B cell (primary cell): ENCODE measurements at regions not wholly inside any gene's neighbourhood (a gene's known extent, or its start where the extent isn't known, plus 50 kb on each side); places are given as distances from the start of the nearest gene placed in this dataset.

Source experiments
- ATAC-seq: fragments of 200-7000 bp; cut with Tn5 transposase; one replicate; pipeline ENCODE4 v1.10.0; 2021; ENCODE audit warnings: low read depth, mild to moderate bottlenecking, moderate number of reproducible peaks, moderate library complexity
- CTCF ChIA-PET: fragments of 350-600 bp; sonication (Branson Sonifier 250); formaldehyde crosslinking; loops from one replicate; lab custom pipeline; 2021; ENCODE audit warnings: antibody characterized with exemption, inconsistent platforms; lab: Charles Lee
- POLR2A ChIA-PET: fragments of 350-600 bp; sonication (Branson Sonifier 250); formaldehyde crosslinking; loops from one replicate; lab custom pipeline; 2021; ENCODE audit warnings: antibody characterized with exemption; lab: Charles Lee
- DNase-seq: peaks from one replicate; pipeline ENCODE4 v3.0.0; 2013
- H2AFZ ChIP-seq: 2 replicates; pipeline ENCODE4 v1.6.1; 2012; ENCODE audit warnings: mild to moderate bottlenecking, low read depth, low read length; ENCODE audit not compliant: insufficient read depth, poor library complexity, severe bottlenecking
- H3K27ac ChIP-seq, 2 donors: 1 replicate in 1 of 2; 2 replicates in 1 of 2; pipeline ENCODE4 v1.5.1; 2012 to 2013; ENCODE audit warnings: low read length in 2 of 2, mild to moderate bottlenecking in 2 of 2, moderate library complexity in 1 of 2
- H3K27me3 ChIP-seq, 4 experiments: fragments of 200-600 bp in 1 of 4; sonication (generic) in 1 of 4; replicated peaks in 1 of 4; 1 replicate in 2 of 4; 2 replicates in 2 of 4; pipeline versions ENCODE4 v1.6.1 to v1.7.0; 2013 to 2016; ENCODE audit warnings: low read length in 3 of 4, mild to moderate bottlenecking in 2 of 4, mixed read lengths in 1 of 4, moderate library complexity in 1 of 4; ENCODE audit not compliant: insufficient read depth in 4 of 4, control insufficient read depth in 3 of 4; ENCODE audit errors: control extremely low read depth in 1 of 4
- H3K36me3 ChIP-seq, 2 experiments: replicated peaks in 1 of 2; 1 replicate in 1 of 2; 2 replicates in 1 of 2; pipeline versions ENCODE4 v1.6.1 to v1.7.1; 2013; ENCODE audit warnings: low read length in 1 of 2; ENCODE audit not compliant: insufficient read depth in 2 of 2, control insufficient read depth in 1 of 2; ENCODE audit errors: control extremely low read depth in 1 of 2, extremely low read depth in 1 of 2
- H3K4me1 ChIP-seq, 2 donors: fragments of 200-600 bp in 1 of 2; sonication (generic) in 1 of 2; 1 replicate in 1 of 2; 2 replicates in 1 of 2; pipeline versions ENCODE4 v1.5.1 to v1.6.1; 2013 to 2017; ENCODE audit warnings: low read length in 2 of 2; ENCODE audit not compliant: control insufficient read depth in 2 of 2, insufficient read depth in 2 of 2
- H3K4me2 ChIP-seq: replicated peaks from 2 replicates; pipeline ENCODE3; 2012; ENCODE audit warnings: mild to moderate bottlenecking, low read depth, low read length; ENCODE audit not compliant: poor library complexity, severe bottlenecking
- H3K4me3 ChIP-seq, 5 experiments: fragments of 200-600 bp in 1 of 5; sonication (generic) in 1 of 5; 1 replicate in 3 of 5; 2 replicates in 2 of 5; pipeline versions ENCODE4 v1.5.1 to v1.7.0; 2011 to 2016; ENCODE audit warnings: low read length in 4 of 5, mild to moderate bottlenecking in 4 of 5, low read depth in 2 of 5, control low read depth in 1 of 5, moderate library complexity in 1 of 5; ENCODE audit not compliant: insufficient read depth in 1 of 5; ENCODE audit errors: control extremely low read depth in 1 of 5, extremely low read depth in 1 of 5
- H3K79me2 ChIP-seq: fragments of 200-600 bp; sonication (generic); one replicate; pipeline ENCODE4 v1.6.0; 2016; ENCODE audit warnings: low read length; ENCODE audit not compliant: control insufficient read depth, insufficient read depth
- H3K9ac ChIP-seq: fragments of 200-600 bp; sonication (generic); 2 replicates; pipeline ENCODE4 v1.6.1; 2017; ENCODE audit warnings: mild to moderate bottlenecking, low read length, moderate library complexity
- H3K9me3 ChIP-seq, 3 donors: one replicate each; pipeline versions ENCODE4 v1.6.1 to v1.7.1; 2013; ENCODE audit warnings: low read length in 2 of 3; ENCODE audit not compliant: control insufficient read depth in 2 of 3, insufficient read depth in 1 of 3; ENCODE audit errors: control extremely low read depth in 1 of 3
- H4K20me1 ChIP-seq: 2 replicates; pipeline ENCODE4 v1.6.0; 2012; ENCODE audit warnings: mild to moderate bottlenecking, low read length; ENCODE audit not compliant: insufficient read depth, control insufficient read depth, poor library complexity, severe bottlenecking
- H3K27ac Mint-ChIP-seq: one replicate; pipeline ENCODE4 v1.8.0; 2021; ENCODE audit warnings: mixed read lengths
- H3K27me3 Mint-ChIP-seq: one replicate; pipeline ENCODE4 v1.8.0; 2021; ENCODE audit warnings: mixed read lengths
- H3K4me1 Mint-ChIP-seq: one replicate; pipeline ENCODE4 v1.8.0; 2021; ENCODE audit warnings: mixed read lengths
- H3K4me3 Mint-ChIP-seq: one replicate; pipeline ENCODE4 v1.8.0; 2021; ENCODE audit warnings: mixed read lengths
- H3K9me3 Mint-ChIP-seq: one replicate; pipeline ENCODE4 v1.8.0; 2022; ENCODE audit warnings: mixed read lengths; ENCODE audit not compliant: insufficient read depth
- CTCF ChIP-seq: fragments of 200-600 bp; IDR thresholded peaks from one replicate; pipeline ENCODE4 v1.8.0; 2022; ENCODE audit warnings: antibody characterized with exemption, mild to moderate bottlenecking
- EZH2 ChIP-seq: IDR thresholded peaks from 2 replicates; pipeline ENCODE4 v1.6.1; 2012; ENCODE audit warnings: borderline replicate concordance, low read depth, mild to moderate bottlenecking, moderate library complexity, low read length; ENCODE audit not compliant: insufficient read depth, poor library complexity, severe bottlenecking
- WGBS: methylation state at CpG from one replicate; pipeline ENCODE4 v1.1.5; 2013; ENCODE audit warnings: missing lambda C conversion rate; ENCODE audit not compliant: insufficient coverage; 5-methylcytosine and 5-hydroxymethylcytosine counted together
- intact Hi-C: fragments of 100-400 bp; cut with micrococcal nuclease; formaldehyde crosslinking; loops from one replicate; pipeline ENCODE4 v1.10.0; 2022

DNA sequence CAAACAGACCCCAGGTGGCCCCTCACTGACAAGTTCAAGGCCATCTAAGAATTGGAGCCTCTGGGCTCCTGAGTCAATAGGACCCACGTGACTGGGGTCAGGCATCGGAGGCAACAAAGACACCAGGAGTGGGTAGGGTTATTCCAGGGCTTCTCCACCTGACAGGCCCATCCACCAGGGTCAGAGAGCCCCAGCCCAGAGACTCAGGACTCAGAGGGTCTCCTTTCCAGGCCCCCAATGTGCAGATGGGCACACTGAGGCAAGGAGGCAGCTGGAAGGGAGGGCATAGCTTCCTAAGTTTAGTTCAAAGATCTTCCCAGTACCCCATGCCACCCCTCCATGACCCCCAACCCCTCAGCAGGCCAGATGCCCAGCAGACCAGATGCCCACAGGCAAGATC is 388.6 kb downstream of the MATN1 start:
- Mint-ChIP-seq H3K27me3 (peaks cover 5% of the 10 kb centered on the region), H3K27ac (no peak overlapping the region), H3K4me3 (no peak overlapping the region), H3K4me1 (no peaks in the 10 kb centered on the region), H3K9me3 (no peaks in the 10 kb centered on the region)
- WGBS, result 88% methylated on average over 2 of the region's 2 CpGs
- H3K27ac ChIP-seq, result no peak overlapping the region
- no peak overlapping the region for H2AFZ ChIP-seq
- H3K79me2 ChIP-seq, result no peaks in the 10 kb centered on the region
- H4K20me1 ChIP-seq, result no peaks in the 10 kb centered on the region
- DNase-seq, result no peak
- H3K36me3 ChIP-seq, result no peaks in the 10 kb centered on the region
- no peaks in the 10 kb centered on the region for H3K4me1 ChIP-seq
- intact Hi-C loops, result no loop called here
- H3K4me3 ChIP-seq, result no peak overlapping the region
- TF ChIP-seq EZH2 (no peak), CTCF (no peak)
- H3K4me2 ChIP-seq, result no peak overlapping the region
- ChIA-PET CTCF (no interaction called here), POLR2A (no interaction called here)
- no peak for ATAC-seq
- H3K9me3 ChIP-seq, result no peaks in the 10 kb centered on the region
- no peaks in the 10 kb centered on the region for H3K27me3 ChIP-seq
- no peak overlapping the region for H3K9ac ChIP-seq

GRCh38 chr1:30332116-30333094 is 391.0 kb downstream of the MATN1 start:
- intact Hi-C loops, result no loop called here
- Histone ChIP-seq H3K9me3 (no peaks in the 10 kb centered on the region), H3K27ac (no peak overlapping the region), H3K27me3 (no peaks in the 10 kb centered on the region), H3K9ac (no peak overlapping the region), H2AFZ (no peak overlapping the region), H3K4me1 (no peaks in the 10 kb centered on the region), H3K36me3 (no peaks in the 10 kb centered on the region), H3K4me3 (no peak overlapping the region), H3K4me2 (no peak overlapping the region), H3K79me2 (no peaks in the 10 kb centered on the region), H4K20me1 (no peaks in the 10 kb centered on the region)
- Mint-ChIP-seq H3K4me1 (no peaks in the 10 kb centered on the region), H3K9me3 (no peaks in the 10 kb centered on the region), H3K27me3 (peaks cover 8% of the 10 kb centered on the region), H3K4me3 (no peak overlapping the region), H3K27ac (no peak overlapping the region)
- DNase-seq (no peak), ATAC-seq (no peak)
- TF ChIP-seq EZH2, result no peak
- no peak for TF ChIP-seq CTCF
- CTCF ChIA-PET, result interaction anchor here (0.7 kb wide), 1 partner anchor 11 kb away, joined by 4 read pairs; no protein-coding TSS in a partner anchor
- 89% methylated on average over 17 of the region's 18 CpGs for WGBS
- POLR2A ChIA-PET, result no interaction called here
